OCI-LY7 (cell line): ENCODE measurements at regions not wholly inside any gene's neighbourhood (a gene's known extent, or its start where the extent isn't known, plus 50 kb on each side); places are given as distances from the start of the nearest gene placed in this dataset.

Source experiments
- BruUV-seq: library from RNA; stranded (reverse); fragments of 400-500 nt; replicated peaks from 2 replicates; lab custom pipeline; 2021; lab: Mats Ljungman, UMichigan
- CTCF ChIA-PET: fragments of 300-600 bp; sonication (Branson Sonifier 250); formaldehyde crosslinking; loops from one replicate; lab custom pipeline; 2022; ENCODE audit warnings: antibody characterized with exemption; ENCODE audit not compliant: unreplicated experiment; lab: Charles Lee
- POLR2A ChIA-PET: fragments of 300-600 bp; sonication (Branson Sonifier 250); formaldehyde crosslinking; loops from one replicate; lab custom pipeline; 2022; ENCODE audit warnings: antibody characterized with exemption; lab: Charles Lee
- DNase-seq: peaks from one replicate; pipeline ENCODE4 v3.0.0-alpha.2; 2015; ENCODE audit warnings: low spot score
- H2AFZ ChIP-seq: fragments of 200-600 bp; sonication (generic), shearing (Covaris generic); 2 replicates; pipeline ENCODE4 v1.6.1; 2014; ENCODE audit warnings: mild to moderate bottlenecking, antibody characterized with exemption, low read length, moderate library complexity
- H3K27ac ChIP-seq: fragments of 200-600 bp; sonication (generic); 2 replicates; pipeline ENCODE4 v1.5.1; 2014; ENCODE audit warnings: mixed run types, low read depth, mild to moderate bottlenecking, moderate library complexity, low read length, inconsistent platforms; ENCODE audit not compliant: poor library complexity, severe bottlenecking
- H3K36me3 ChIP-seq: fragments of 200-600 bp; sonication (generic); 2 replicates; pipeline ENCODE4 v1.6.1; 2014; ENCODE audit warnings: mild to moderate bottlenecking, antibody characterized with exemption, low read length, moderate library complexity, mixed read lengths; ENCODE audit not compliant: insufficient read depth
- H3K4me1 ChIP-seq: fragments of 200-600 bp; sonication (generic); 2 replicates; pipeline ENCODE4 v1.5.1; 2014; ENCODE audit warnings: mild to moderate bottlenecking, low read length; ENCODE audit not compliant: insufficient read depth, poor library complexity, severe bottlenecking
- H3K4me2 ChIP-seq: fragments of 200-600 bp; sonication (generic); 2 replicates; pipeline ENCODE4 v1.6.1; 2014; ENCODE audit warnings: mild to moderate bottlenecking, low read length
- H3K4me3 ChIP-seq: fragments of 200-600 bp; sonication (generic); 2 replicates; pipeline ENCODE4 v1.5.1; 2014; ENCODE audit warnings: mild to moderate bottlenecking, low read depth, low read length; ENCODE audit not compliant: poor library complexity, severe bottlenecking
- H3K79me2 ChIP-seq: fragments of 200-600 bp; sonication (generic); 2 replicates; pipeline ENCODE4 v1.6.1; 2016; ENCODE audit warnings: low read depth, mild to moderate bottlenecking, low read length, moderate library complexity, mixed read lengths; ENCODE audit not compliant: insufficient read depth
- H3K9me2 ChIP-seq: fragments of 200-600 bp; sonication (generic); 2 replicates; pipeline ENCODE4 v1.6.1; 2016; ENCODE audit warnings: mild to moderate bottlenecking, low read length, mixed read lengths; ENCODE audit not compliant: insufficient read depth
- H3K9me3 ChIP-seq: fragments of 200-600 bp; sonication (generic); 2 replicates; pipeline ENCODE4 v1.6.1; 2014; ENCODE audit warnings: mild to moderate bottlenecking, mixed run types, low read length, mixed read lengths
- H4K20me1 ChIP-seq: fragments of 200-600 bp; sonication (generic); 2 replicates; pipeline ENCODE4 v1.6.1; 2014; ENCODE audit warnings: mild to moderate bottlenecking, antibody characterized with exemption, low read length, moderate library complexity, mixed read lengths; ENCODE audit not compliant: insufficient read depth
- EZH2phosphoT487 ChIP-seq: fragments of 200-600 bp; sonication (generic); IDR thresholded peaks from 2 replicates; pipeline ENCODE4 v1.6.1; 2018; ENCODE audit warnings: low read depth, borderline replicate concordance, mild to moderate bottlenecking, mixed run types, antibody characterized with exemption, low read length, moderate library complexity, mixed read lengths
- intact Hi-C: fragments of 100-400 bp; cut with micrococcal nuclease; formaldehyde crosslinking; loops from one replicate; pipeline ENCODE4 v1.10.0; 2022; ENCODE audit not compliant: unreplicated experiment
- TF ChIP-seq, protein P1 (sequence below): fragments of 200-600 bp; sonication (generic); conservative IDR thresholded peaks from 2 replicates; pipeline ENCODE4 v1.5.1; 2014; ENCODE audit warnings: mild to moderate bottlenecking, antibody characterized with exemption, low read length, moderate library complexity, mixed read lengths

DNA sequence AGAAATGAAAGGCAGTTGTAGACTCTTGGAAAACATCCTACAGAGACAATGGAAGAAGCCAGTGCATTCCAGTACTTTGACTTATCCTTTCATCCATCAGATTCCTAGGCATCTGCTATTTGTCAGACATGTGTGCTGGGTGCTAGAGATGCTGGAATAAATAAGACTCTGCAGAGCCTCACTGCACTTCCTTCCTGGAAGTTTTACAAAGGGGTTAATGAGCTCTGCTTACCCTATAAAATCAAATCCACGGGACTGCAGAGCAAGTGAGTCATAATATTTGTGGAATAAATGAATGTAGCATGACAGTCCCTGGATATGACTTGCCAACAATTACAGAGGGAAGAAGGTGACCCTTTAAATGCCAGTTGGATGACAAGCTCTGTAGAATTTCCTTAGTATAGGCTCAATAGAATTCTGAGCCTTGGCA, 52.7 kb upstream of the NPAS2 start:
- H3K36me3 ChIP-seq: no peaks in the 10 kb centered on the region
- H3K4me2 ChIP-seq: no peak overlapping the region
- H3K9me2 ChIP-seq: no peaks in the 10 kb centered on the region
- TF ChIP-seq EZH2phosphoT487: no peak
- TF ChIP-seq, protein P1, sequence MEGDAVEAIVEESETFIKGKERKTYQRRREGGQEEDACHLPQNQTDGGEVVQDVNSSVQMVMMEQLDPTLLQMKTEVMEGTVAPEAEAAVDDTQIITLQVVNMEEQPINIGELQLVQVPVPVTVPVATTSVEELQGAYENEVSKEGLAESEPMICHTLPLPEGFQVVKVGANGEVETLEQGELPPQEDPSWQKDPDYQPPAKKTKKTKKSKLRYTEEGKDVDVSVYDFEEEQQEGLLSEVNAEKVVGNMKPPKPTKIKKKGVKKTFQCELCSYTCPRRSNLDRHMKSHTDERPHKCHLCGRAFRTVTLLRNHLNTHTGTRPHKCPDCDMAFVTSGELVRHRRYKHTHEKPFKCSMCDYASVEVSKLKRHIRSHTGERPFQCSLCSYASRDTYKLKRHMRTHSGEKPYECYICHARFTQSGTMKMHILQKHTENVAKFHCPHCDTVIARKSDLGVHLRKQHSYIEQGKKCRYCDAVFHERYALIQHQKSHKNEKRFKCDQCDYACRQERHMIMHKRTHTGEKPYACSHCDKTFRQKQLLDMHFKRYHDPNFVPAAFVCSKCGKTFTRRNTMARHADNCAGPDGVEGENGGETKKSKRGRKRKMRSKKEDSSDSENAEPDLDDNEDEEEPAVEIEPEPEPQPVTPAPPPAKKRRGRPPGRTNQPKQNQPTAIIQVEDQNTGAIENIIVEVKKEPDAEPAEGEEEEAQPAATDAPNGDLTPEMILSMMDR: no peak
- H3K79me2 ChIP-seq: no peaks in the 10 kb centered on the region
- DNase-seq: no peak
- POLR2A ChIA-PET: no interaction called here
- H4K20me1 ChIP-seq: no peaks in the 10 kb centered on the region
- H3K4me1 ChIP-seq: no peaks in the 10 kb centered on the region
- BruUV-seq: no TSS peak
- H3K27ac ChIP-seq: no peak overlapping the region
- no peak overlapping the region for H3K4me3 ChIP-seq
- intact Hi-C loops: no loop called here
- H3K9me3 ChIP-seq: no peaks in the 10 kb centered on the region
- CTCF ChIA-PET: no interaction called here
- H2AFZ ChIP-seq: no peak overlapping the region

DNA sequence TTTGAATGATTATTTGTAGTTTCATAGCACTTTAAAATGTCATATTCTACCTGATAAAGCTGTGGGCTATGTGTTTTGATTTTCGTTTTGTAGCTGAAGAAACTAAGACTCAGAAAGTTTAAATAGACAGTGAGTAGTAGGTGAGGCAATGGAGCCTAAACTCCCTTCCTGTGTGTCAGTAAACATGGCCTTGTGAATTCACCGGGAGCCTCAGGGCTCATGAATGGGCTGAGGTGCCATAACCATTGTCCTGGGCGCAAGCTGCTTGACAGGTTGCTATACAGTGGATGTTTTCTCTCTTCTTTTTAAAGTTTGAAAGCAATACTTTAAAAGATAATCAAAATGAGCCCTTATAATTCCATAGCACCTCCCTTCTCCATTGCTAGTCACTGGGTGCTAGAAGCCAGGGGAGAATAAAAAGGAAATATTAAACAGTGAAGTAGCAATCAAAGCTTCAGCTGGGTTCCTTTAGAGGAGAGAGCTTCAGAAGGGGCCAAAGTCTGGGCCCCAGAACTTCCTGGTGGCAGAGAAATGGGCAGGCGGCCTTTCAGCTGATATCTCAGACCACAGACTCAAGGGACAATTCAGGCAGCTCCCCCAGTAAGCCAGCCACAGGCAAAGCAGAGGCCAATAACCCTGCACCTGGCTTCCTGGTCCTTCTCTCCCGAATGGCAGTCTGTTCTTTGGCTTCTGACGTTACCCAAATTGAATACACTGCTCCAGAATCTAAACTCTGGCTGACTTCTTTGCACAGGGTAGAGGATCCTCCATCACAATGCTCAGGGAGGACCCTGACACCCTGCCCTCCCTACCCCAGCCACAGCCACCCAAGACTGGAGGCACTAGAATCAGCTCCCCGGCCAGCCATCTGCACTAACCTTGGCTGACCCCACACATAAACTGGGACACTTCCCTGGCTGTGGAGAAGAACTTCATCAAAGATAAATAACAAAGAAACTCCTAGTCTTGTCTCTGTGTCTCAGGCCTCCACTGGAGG, 51.8 kb upstream of the NPAS2 start:
- Histone ChIP-seq H3K4me3 (no peak overlapping the region), H2AFZ (no peak overlapping the region), H3K27ac (no peak overlapping the region), H3K4me2 (no peak overlapping the region), H3K4me1 (no peaks in the 10 kb centered on the region), H4K20me1 (no peaks in the 10 kb centered on the region), H3K9me2 (no peaks in the 10 kb centered on the region), H3K79me2 (no peaks in the 10 kb centered on the region), H3K36me3 (no peaks in the 10 kb centered on the region), H3K9me3 (no peaks in the 10 kb centered on the region)
- TF ChIP-seq, protein P1: no peak
- no peak for TF ChIP-seq EZH2phosphoT487
- BruUV-seq: no TSS peak
- intact Hi-C loops: no loop called here
- ChIA-PET POLR2A (no interaction called here), CTCF (no interaction called here)
- DNase-seq: no peak
